ENCODE measurements at regions not wholly inside any gene's neighbourhood (a gene's known extent, or its start where the extent isn't known, plus 50 kb on each side); places are given as distances from the start of the nearest gene placed in this dataset.
"Not testable (repeated sequence)": the region's sequence is repeated elsewhere in the genome, so short reads cannot be mapped to it uniquely, and the experiment has no call there.

DNA sequence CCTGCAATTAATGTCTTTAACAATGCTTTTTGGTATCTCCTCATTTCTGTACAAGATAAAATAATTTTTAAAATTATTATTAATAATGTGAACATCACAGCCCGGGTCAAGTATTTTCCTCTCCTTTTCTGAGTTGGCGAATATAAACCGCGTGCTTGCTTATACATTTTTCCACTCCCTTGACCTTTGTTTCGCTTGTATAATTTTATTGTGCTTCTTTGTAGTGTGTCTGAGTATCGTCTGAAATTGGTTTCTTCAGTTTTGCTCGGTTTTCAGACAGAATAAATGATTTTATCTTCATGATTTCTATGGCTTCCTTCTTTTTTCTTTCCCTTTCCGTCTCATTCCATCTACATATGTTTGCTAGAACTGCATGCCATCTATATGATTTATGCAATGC is 448.5 kb downstream of the MAT2B start:
- Histone ChIP-seq H3K79me2 (ENCODE audit: insufficient read depth, low read length) (no peaks in the 10 kb centered on the region), H3K27me3 (ENCODE audit: low read length) (no peaks in the 10 kb centered on the region), H3K9ac (ENCODE audit: low read length) (no peak overlapping the region), H3K9me2 (replicated peaks; ENCODE audit: insufficient read depth, low read length) (no peaks in the 10 kb centered on the region), H3K36me3 (ENCODE audit: low read length) (no peaks in the 10 kb centered on the region), H3K4me3 (ENCODE audit: insufficient read depth, low read length, poor library complexity, severe bottlenecking) (no peak overlapping the region), H3K4me2 (ENCODE audit: low read depth, low read length, poor library complexity, severe bottlenecking) (no peak overlapping the region), H2AFZ (ENCODE audit: low read depth, low read length, severe bottlenecking) (no peak overlapping the region), H3K27ac (ENCODE audit: low read depth, low read length) (no peak overlapping the region), H3F3A (ENCODE audit: insufficient read depth) (no peaks in the 10 kb centered on the region), H3K9me3 (ENCODE audit: insufficient read depth, low read length) (no peaks in the 10 kb centered on the region), H4K20me1 (ENCODE audit: low read depth, low read length) (no peaks in the 10 kb centered on the region)
- TF ChIP-seq CTCF (IDR thresholded peaks at IDR 0.05; ENCODE audit: insufficient read depth, low read length, poor library complexity, severe bottlenecking) (no peak), EZH2phosphoT487 (conservative IDR thresholded peaks at IDR 0.05; ENCODE audit: low read length) (no peak)

DNA sequence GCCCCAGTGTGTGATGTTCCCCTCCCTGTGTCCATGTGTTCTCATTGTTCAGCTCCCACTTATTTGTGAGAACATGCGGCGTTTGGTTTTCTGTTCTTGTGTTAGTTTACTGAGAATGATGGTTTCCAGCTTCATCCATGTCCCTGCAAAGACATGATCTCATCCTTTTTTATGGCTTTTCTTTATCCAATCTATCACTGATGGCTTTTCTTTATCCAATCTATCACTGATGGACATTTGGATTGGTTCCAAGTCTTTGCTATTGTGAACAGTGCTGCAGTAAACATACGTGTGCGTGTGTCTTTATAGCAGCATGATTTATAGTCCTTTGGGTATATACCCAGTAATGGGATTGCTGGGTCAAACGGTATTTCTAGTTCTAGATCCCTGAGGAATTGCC is 455.8 kb downstream of the MAT2B start:
- not testable (repeated sequence) for H3K9me2 ChIP-seq (replicated peaks; ENCODE audit: insufficient read depth, low read length); H3K4me2 ChIP-seq (ENCODE audit: low read depth, low read length, poor library complexity, severe bottlenecking); H3K36me3 ChIP-seq (ENCODE audit: low read length); H3K27me3 ChIP-seq (ENCODE audit: low read length); H3K9ac ChIP-seq (ENCODE audit: low read length); H3F3A ChIP-seq (ENCODE audit: insufficient read depth); H3K79me2 ChIP-seq (ENCODE audit: insufficient read depth, low read length); H3K27ac ChIP-seq (ENCODE audit: low read depth, low read length); H3K9me3 ChIP-seq (ENCODE audit: insufficient read depth, low read length); H4K20me1 ChIP-seq (ENCODE audit: low read depth, low read length); H3K4me3 ChIP-seq (ENCODE audit: insufficient read depth, low read length, poor library complexity, severe bottlenecking); H2AFZ ChIP-seq (ENCODE audit: low read depth, low read length, severe bottlenecking)

- Histone ChIP-seq H4K20me1 (ENCODE audit: low read depth, low read length) (no peaks in the 10 kb centered on the region), H3K79me2 (ENCODE audit: insufficient read depth, low read length) (no peaks in the 10 kb centered on the region), H2AFZ (ENCODE audit: low read depth, low read length, severe bottlenecking) (no peak overlapping the region), H3K9ac (ENCODE audit: low read length) (no peak overlapping the region), H3K4me2 (ENCODE audit: low read depth, low read length, poor library complexity, severe bottlenecking) (no peak overlapping the region), H3K9me3 (ENCODE audit: insufficient read depth, low read length) (no peaks in the 10 kb centered on the region), H3K27ac (ENCODE audit: low read depth, low read length) (no peak overlapping the region), H3K27me3 (ENCODE audit: low read length) (no peaks in the 10 kb centered on the region), H3K4me3 (ENCODE audit: insufficient read depth, low read length, poor library complexity, severe bottlenecking) (no peak overlapping the region), H3F3A (ENCODE audit: insufficient read depth) (no peaks in the 10 kb centered on the region), H3K36me3 (ENCODE audit: low read length) (no peaks in the 10 kb centered on the region), H3K9me2 (replicated peaks; ENCODE audit: insufficient read depth, low read length) (no peaks in the 10 kb centered on the region)
- TF ChIP-seq CTCF (IDR thresholded peaks at IDR 0.05; ENCODE audit: insufficient read depth, low read length, poor library complexity, severe bottlenecking) (no peak), EZH2phosphoT487 (conservative IDR thresholded peaks at IDR 0.05; ENCODE audit: low read length) (no peak)
These were observed 458.5 kb downstream of the MAT2B start for GRCh38 chr5:163963881-163964280.

GRCh38 chr5:163964671-163965070 is 459.3 kb downstream of the MAT2B start:
- Histone ChIP-seq H2AFZ (ENCODE audit: low read depth, low read length, severe bottlenecking) (no peak overlapping the region), H3F3A (ENCODE audit: insufficient read depth) (no peaks in the 10 kb centered on the region), H3K27ac (ENCODE audit: low read depth, low read length) (no peak overlapping the region), H3K9me2 (replicated peaks; ENCODE audit: insufficient read depth, low read length) (no peaks in the 10 kb centered on the region), H3K9ac (ENCODE audit: low read length) (no peak overlapping the region), H3K79me2 (ENCODE audit: insufficient read depth, low read length) (no peaks in the 10 kb centered on the region), H3K27me3 (ENCODE audit: low read length) (no peaks in the 10 kb centered on the region), H3K9me3 (ENCODE audit: insufficient read depth, low read length) (no peaks in the 10 kb centered on the region), H4K20me1 (ENCODE audit: low read depth, low read length) (no peaks in the 10 kb centered on the region), H3K4me2 (ENCODE audit: low read depth, low read length, poor library complexity, severe bottlenecking) (no peak overlapping the region), H3K36me3 (ENCODE audit: low read length) (no peaks in the 10 kb centered on the region), H3K4me3 (ENCODE audit: insufficient read depth, low read length, poor library complexity, severe bottlenecking) (no peak overlapping the region)
- no peak for TF ChIP-seq EZH2phosphoT487 (conservative IDR thresholded peaks at IDR 0.05; ENCODE audit: low read length)
- no peak for TF ChIP-seq CTCF (IDR thresholded peaks at IDR 0.05; ENCODE audit: insufficient read depth, low read length, poor library complexity, severe bottlenecking)

Data from SU-DHL-6 (cell line).